Mesothelial cell of epicardium (in vitro differentiated cells): ENCODE measurements at regions not wholly inside any gene's neighbourhood (a gene's known extent, or its start where the extent isn't known, plus 50 kb on each side); places are given as distances from the start of the nearest gene placed in this dataset.

Source experiments
- DNase-seq, 2 experiments: peaks; one replicate each; pipeline ENCODE4 v3.0.0; 2021; ENCODE audit warnings: low spot score in 2 of 2; ENCODE audit not compliant: unreplicated experiment in 2 of 2
- H3K27ac Mint-ChIP-seq: 2 replicates; pipeline ENCODE4 v1.8.0; 2021; ENCODE audit warnings: mixed read lengths
- H3K27me3 Mint-ChIP-seq: 2 replicates; pipeline ENCODE4 v1.8.0; 2021; ENCODE audit warnings: low read depth, mixed read lengths
- H3K36me3 Mint-ChIP-seq: 2 replicates; pipeline ENCODE4 v1.8.0; 2021; ENCODE audit warnings: mixed read lengths
- H3K4me1 Mint-ChIP-seq: 2 replicates; pipeline ENCODE4 v1.8.0; 2021; ENCODE audit warnings: mixed read lengths
- H3K4me3 Mint-ChIP-seq: 2 replicates; pipeline ENCODE4 v1.8.0; 2021; ENCODE audit warnings: mild to moderate bottlenecking, moderate library complexity, mixed read lengths
- H3K9me3 Mint-ChIP-seq: 2 replicates; pipeline ENCODE4 v1.8.0; 2021; ENCODE audit warnings: mixed read lengths
- CTCF ChIP-seq: fragments of 200-600 bp; sonication (generic); IDR thresholded peaks from one replicate; pipeline ENCODE4 v1.5.0; 2021; ENCODE audit warnings: antibody characterized with exemption; ENCODE audit not compliant: unreplicated experiment

- Mint-ChIP-seq H3K36me3 (no peaks in the 10 kb centered on the region), H3K27me3 (no peaks in the 10 kb centered on the region), H3K4me1 (peaks cover 32% of the 10 kb centered on the region), H3K4me3 (no peak overlapping the region), H3K27ac (no peak overlapping the region), H3K9me3 (peaks cover 17% of the 10 kb centered on the region)
- no peak for TF ChIP-seq CTCF
- DNase-seq = no peak
These were observed 203.1 kb downstream of the BCOR start for GRCh38 chrX:39894683-39895082.

GRCh38 chrX:39895218-39896110 is 202.3 kb downstream of the BCOR start:
- no peak overlapping the region for H3K4me3 Mint-ChIP-seq
- H3K9me3 Mint-ChIP-seq = peaks cover 17% of the 10 kb centered on the region
- no peak overlapping the region for H3K27ac Mint-ChIP-seq

DNA sequence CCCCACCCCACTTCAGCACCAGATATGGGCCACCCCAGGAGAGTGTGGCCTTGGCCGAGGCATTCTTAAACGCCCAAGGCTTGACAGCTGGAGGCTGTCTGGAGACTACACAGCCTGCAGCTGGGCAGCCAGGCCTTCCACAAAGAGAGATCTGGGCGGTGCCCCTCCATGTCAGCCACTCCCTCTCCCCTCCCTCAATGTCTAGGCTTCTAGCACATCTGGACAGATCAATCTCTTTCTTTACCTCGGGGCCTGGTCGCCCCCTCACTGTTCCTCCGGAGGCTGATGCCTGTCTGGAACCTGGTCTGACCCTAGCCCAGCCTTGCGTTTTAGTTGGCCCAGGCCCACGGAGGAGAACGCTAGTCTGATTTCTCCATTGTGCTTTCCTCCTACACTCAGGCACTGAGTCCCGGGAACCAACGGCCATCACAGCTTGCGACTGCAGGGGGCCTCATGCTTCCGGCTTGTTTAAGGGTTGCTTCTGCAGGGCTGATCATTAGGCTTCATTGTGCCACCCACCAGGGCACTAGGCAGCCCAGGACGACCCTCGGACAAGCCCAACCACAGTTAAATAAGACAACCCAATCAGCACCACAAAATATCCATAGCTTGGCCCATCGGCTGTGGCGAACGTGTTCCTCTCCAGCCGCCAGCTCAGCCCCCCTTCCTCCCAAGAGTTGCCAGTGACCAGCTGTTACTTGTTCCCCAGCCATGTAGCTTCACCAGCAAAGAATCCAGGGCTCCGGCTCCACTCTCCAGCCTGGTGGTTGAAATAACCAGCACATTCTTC is 200.6 kb downstream of the BCOR start:
- Mint-ChIP-seq H3K27me3 (no peaks in the 10 kb centered on the region), H3K36me3 (no peaks in the 10 kb centered on the region), H3K9me3 (peaks cover 8% of the 10 kb centered on the region), H3K4me3 (no peak overlapping the region), H3K27ac (peak overlapping the region; percentile 71), H3K4me1 (peaks cover 49% of the 10 kb centered on the region)
- TF ChIP-seq CTCF = no peak
- DNase-seq = peak in 1 of 2 experiments; percentile 55

More at GRCh38 chrX:39895218-39896110, 202.3 kb downstream of the BCOR start:
- Mint-ChIP-seq H3K4me1 (peaks cover 38% of the 10 kb centered on the region), H3K27me3 (no peaks in the 10 kb centered on the region), H3K36me3 (no peaks in the 10 kb centered on the region)
- no peak for DNase-seq
- no peak for TF ChIP-seq CTCF

GRCh38 chrX:39897741-39898097 is 200.0 kb downstream of the BCOR start:
- H3K4me3 Mint-ChIP-seq = no peak overlapping the region
- DNase-seq = no peak
- TF ChIP-seq CTCF = no peak
- peak overlapping the region; percentile 71 for H3K27ac Mint-ChIP-seq
- peaks cover 49% of the 10 kb centered on the region for H3K4me1 Mint-ChIP-seq
- no peaks in the 10 kb centered on the region for H3K27me3 Mint-ChIP-seq
- peaks cover 8% of the 10 kb centered on the region for H3K9me3 Mint-ChIP-seq
- no peaks in the 10 kb centered on the region for H3K36me3 Mint-ChIP-seq

- DNase-seq = no peak
- Mint-ChIP-seq H3K27ac (peak overlapping the region; percentile 71), H3K9me3 (peaks cover 8% of the 10 kb centered on the region), H3K4me3 (no peak overlapping the region), H3K27me3 (no peaks in the 10 kb centered on the region), H3K4me1 (peaks cover 49% of the 10 kb centered on the region), H3K36me3 (no peaks in the 10 kb centered on the region)
- no peak for TF ChIP-seq CTCF
These were observed 199.6 kb downstream of the BCOR start for GRCh38 chrX:39898147-39898546.
